Astrocyte of the cerebellum (primary cell): ENCODE measurements at regions not wholly inside any gene's neighbourhood (a gene's known extent, or its start where the extent isn't known, plus 50 kb on each side); places are given as distances from the start of the nearest gene placed in this dataset.

Experiments used
- DNase-seq: peaks from one replicate; pipeline ENCODE4 v3.0.0-alpha.2; 2011; ENCODE audit warnings: low read depth
- H3K4me3 ChIP-seq: 2 replicates; pipeline ENCODE4 v1.5.1; 2011; ENCODE audit warnings: mild to moderate bottlenecking, low read depth, low read length, moderate library complexity
- CTCF ChIP-seq: IDR thresholded peaks from 2 replicates; pipeline ENCODE4 v1.5.1; 2012; ENCODE audit warnings: low read length, low read depth, moderate library complexity, mild to moderate bottlenecking; ENCODE audit errors: missing control alignments
- in situ Hi-C: cut with HindIII; loops from 2 replicates; pipeline ENCODE4 v1.10.0; 2017; ENCODE audit warnings: low sequenced_read_pairs

GRCh38 chr12:68400226-68400829, 68.2 kb upstream of the MDM1 start:
- in situ Hi-C loops: no loop called here
- no peak overlapping the region for H3K4me3 ChIP-seq
- DNase-seq: no peak
- no peak for TF ChIP-seq CTCF

GRCh38 chr12:68402422-68402821, 70.3 kb upstream of the MDM1 start:
- TF ChIP-seq CTCF: no peak
- in situ Hi-C loops: no loop called here
- no peak for DNase-seq
- H3K4me3 ChIP-seq: no peak overlapping the region

- in situ Hi-C loops: no loop called here
- DNase-seq: no peak
- no peak overlapping the region for H3K4me3 ChIP-seq
- no peak for TF ChIP-seq CTCF
Observed at GRCh38 chr12:68403296-68403695, 71.1 kb upstream of the MDM1 start.

GRCh38 chr12:68403711-68404110, 71.5 kb upstream of the MDM1 start:
- in situ Hi-C loops: no loop called here
- no peak for TF ChIP-seq CTCF
- no peak for DNase-seq
- H3K4me3 ChIP-seq: no peak overlapping the region

GRCh38 chr12:68405343-68405781, 73.2 kb upstream of the MDM1 start:
- no peak for DNase-seq
- no peak overlapping the region for H3K4me3 ChIP-seq
- in situ Hi-C loops: no loop called here
- no peak for TF ChIP-seq CTCF

- in situ Hi-C loops: no loop called here
- DNase-seq: peak; percentile 57
- H3K4me3 ChIP-seq: no peak overlapping the region
- peak; percentile 71 for TF ChIP-seq CTCF
Observed at GRCh38 chr12:68406134-68406576, 74.0 kb upstream of the MDM1 start.
